GM21360 (cell line): ENCODE measurements at regions not wholly inside any gene's neighbourhood (a gene's known extent, or its start where the extent isn't known, plus 50 kb on each side); places are given as distances from the start of the nearest gene placed in this dataset.

Experiments used
- ATAC-seq: cut with Tn5 transposase; IDR thresholded peaks from one replicate; pipeline ENCODE4 v1.9.1; 2021; ENCODE audit warnings: mild to moderate bottlenecking, moderate library complexity; ENCODE audit not compliant: unreplicated experiment

DNA sequence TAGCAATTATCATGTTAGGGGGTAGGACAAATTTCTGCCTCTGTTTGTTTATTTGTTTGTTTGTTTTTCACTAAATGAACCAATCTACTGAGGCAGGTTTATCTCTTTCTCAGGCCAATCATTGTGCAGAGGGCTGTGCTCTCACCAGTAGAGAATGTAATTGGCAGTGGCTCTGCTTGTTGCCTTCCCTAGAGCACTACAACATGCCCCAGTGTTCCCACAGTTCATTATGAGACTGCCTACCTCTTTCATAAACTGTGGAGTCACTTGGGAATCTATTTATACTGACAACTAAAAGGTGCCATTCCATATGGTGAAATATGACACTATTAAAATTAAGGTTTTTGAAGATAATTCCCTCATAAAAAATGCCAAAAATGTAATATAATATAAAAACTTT is 196.3 kb upstream of the ALCAM start:
- no peak for ATAC-seq

DNA sequence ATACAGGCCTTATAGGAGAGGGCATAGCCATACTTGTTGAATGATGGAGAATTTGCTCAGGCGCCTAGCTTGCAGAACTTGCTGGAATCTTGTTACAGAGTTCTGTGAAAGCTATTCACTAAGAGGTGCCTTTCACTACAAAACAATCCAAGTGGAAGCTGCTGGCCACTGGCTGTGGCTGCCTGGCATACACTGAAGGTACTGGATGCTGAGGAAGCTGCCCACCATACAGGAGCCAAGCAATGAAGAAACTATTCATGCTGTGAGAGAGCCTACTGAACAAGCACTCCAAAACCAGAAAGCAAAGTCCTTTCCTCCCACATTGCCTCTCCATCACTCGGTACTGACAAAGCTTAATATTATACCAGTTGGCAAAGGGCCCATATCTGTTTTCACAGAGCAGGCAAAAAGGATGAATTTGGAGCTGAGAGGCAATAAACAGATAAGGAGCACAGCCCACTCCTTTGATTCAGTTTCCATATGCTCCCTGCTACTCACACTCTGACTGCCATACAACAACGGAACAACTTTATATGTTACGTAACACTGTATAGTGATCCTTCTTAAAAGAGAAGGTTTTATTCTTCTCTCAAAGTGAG is 192.6 kb upstream of the ALCAM start:
- no peak for ATAC-seq

DNA sequence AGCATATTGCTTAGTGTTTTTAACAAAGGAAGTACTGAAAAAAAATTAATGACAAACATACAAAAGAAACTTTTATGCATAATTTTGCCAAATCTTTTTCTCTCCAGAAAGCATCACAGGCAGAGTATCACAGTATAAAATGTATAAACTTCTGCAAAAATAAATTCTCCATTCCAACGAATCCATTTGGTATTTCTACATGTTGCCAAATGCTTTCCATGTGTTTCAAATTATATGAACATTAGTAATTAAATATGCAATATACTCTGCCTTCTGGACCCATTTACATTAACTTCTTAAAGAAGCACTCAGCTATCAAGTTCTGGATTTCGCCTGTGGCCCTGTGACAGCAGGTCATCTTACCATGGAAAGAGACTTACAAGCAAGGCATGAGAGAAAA is 189.1 kb upstream of the ALCAM start:
- no peak for ATAC-seq

DNA sequence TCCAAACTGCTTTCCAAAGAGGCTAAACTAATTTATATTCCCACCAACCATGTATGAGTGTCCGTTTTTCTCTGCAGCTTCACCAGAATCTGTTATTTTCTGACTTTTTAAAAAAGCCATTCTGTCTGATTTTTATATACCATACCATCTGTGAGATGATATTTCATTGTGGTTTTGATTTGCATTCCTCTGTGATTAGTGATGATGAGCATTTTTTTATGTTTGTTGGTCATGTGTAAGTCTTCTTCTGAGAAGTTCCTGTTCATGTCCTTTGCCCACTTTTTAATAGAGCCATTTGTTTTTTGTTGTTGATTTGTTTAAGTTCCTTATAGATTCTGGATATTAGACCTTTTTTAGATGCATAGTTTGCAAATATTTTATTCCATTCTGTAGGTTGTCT is 179.4 kb upstream of the ALCAM start:
- ATAC-seq, result no peak

DNA sequence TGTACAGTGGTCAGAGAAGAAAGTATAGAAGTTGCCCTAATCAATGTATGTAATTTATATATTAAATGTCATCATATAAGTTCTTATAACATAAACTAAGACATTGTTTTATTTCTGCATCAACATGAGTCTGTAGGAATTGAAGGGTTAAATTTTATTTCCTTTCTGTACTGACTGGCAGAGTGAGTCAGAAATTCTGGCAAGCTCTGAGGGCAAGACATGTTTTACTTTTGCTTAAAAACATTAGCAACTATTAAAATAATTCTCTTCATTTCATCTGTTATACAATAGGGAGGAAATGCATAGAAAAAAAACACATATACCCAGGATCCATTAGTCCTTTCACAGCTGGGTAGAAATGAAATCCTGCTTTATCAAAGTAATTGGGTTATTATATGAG is 171.4 kb upstream of the ALCAM start:
- no peak for ATAC-seq

DNA sequence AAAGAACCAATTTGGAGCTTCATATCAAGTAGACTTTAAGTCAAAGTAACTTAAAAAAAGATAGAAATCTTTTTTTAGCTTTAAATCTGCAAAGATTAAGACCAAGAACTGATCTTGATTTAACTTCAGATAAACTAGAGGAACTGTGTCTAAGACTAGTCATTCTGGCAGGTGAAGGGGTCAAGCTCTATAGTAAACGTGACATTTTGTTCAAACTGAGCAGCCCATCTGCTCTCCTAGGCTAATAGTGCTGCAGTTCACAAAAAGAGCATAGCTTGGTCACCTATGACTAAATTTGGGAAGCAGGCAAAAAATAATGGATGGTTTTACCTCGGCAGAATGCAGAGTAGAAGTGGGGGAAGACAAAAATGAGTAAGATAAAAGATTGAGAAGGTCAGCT is 168.8 kb upstream of the ALCAM start:
- no peak for ATAC-seq

DNA sequence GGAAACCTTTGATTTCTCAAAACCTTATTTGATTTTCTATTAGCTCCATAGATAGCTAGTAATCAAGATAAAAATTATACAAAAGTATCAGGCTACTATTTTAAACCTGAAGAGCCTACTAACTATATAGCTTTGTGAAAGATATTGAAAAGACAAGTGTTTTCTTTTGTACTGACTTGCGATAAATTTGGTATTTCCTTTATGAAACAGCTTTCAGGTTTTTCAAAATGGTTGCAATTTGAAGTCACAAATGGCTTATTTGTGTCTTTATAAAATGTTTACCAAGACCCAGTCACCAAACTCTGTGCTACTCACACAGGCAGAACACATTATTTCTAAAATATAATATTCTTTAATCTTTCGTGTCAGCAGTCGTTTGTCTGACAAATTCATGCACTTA is 167.5 kb upstream of the ALCAM start:
- ATAC-seq, result no peak

DNA sequence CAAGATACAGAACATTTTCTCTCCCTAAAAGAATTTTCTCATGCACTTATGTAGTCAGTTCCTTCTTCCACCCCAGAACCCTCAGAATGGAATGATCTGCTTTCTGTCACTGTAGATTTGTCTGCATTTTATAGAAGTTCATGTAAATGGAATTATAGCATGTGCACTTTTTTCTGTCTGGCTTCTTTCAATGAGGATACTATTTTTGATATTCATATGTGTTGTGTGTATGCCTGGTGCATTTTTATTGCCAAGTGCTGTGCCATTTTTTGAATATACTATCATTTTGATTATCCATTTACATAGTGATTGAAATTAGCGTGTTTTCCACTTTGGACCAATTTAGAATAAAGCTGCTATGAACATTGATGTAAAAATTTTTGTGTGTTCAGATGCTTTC is 156.6 kb upstream of the ALCAM start:
- ATAC-seq, result no peak

DNA sequence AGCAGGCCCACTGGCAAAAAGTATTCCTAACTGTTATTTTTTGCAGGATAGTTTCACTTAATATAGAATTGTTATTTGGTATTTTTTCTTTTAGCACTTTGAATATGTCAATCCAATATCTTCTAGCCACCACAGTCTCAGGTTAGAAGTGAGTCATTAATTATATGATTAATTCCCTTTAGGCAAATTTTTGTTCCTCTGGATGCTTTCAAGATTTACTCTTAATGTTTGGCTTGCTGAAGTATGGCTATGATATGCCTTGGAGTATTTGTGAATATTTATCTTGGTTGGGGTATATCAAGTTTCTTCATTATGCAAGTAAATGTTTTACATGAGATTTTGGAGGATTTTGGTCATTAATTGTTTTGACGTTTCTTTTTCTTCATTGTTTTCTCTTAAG is 152.1 kb upstream of the ALCAM start:
- no peak for ATAC-seq

DNA sequence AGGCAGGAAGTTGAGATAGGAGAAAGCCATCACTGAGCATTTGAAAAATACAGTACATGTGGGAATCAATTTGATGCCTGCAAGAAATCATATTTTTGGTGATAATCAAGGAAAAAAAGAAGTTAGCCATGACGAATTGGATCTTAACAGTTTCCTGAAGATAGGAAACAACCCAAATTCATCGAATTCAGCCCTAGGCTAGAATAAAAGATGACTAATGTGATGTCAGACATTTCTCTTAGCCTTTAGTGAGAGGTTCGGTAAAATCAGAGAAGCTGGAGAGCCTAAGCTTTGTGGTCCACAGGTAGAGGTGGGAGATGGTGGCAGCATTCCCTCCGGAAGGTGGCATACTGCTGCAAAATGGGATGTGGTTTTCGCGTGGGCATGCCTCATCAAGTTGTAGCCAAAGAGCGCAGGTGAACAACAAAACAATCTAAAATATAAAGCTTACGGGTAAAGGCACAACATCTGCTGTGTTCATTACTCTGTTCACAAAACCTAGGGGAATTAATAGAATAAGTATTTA is 144.1 kb upstream of the ALCAM start:
- ATAC-seq, result no peak

DNA sequence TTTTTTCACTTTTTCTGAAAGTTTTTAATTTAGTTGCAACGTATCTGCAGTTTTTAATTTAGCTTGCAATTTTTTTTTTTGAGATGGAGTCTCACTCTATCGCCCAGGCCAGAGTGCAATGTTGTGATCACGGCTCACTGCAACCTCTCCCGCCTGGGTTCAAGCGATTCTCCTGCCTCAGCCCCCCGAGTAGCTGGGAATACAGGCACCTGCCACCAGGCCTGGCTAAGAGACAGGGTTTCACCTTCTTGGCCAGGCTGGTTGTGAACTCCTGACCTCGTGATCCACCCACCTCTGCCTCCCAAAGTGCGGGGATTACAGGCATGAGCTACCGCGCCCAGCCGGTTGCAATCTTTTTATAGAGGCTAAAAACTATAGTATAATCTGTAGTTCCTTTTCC is 142.9 kb upstream of the ALCAM start:
- no peak for ATAC-seq

DNA sequence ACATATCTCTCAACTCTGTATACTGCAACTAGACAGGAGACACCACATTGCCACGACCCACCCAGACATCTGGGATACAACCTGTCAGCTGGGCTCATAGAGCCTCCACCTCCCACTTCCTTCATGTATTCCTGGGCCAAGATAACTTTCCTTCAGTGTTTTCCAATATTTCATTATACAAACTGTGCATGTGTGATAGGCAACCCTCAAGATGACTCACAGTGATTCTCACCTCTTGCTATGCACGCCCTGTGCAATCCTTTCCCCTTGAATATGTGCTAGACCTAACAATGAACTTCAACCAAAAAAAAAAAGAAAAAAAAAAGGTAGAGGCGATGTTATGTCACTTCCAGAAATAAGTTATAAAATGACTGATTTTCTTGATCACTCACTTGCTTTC is 138.0 kb upstream of the ALCAM start:
- ATAC-seq, result no peak

DNA sequence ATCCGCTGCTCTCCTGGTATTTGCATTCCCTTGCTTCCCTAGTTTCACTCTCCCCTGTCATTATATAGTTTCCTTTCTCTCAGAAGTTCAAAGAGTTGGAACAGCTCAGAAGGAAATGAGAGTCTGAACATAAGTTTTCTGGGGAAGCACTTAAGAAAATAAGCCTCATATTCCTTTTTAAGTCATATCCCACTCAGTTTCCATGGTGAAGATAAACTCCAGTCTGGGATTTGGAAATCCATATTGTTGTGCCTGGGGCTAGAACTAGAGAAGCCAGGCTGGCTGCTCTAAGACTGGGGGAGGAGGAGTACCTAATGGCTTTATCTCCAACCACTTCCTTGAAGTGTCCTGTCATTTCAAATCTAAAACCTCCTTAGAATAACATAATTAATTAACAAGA is 134.2 kb upstream of the ALCAM start:
- no peak for ATAC-seq

DNA sequence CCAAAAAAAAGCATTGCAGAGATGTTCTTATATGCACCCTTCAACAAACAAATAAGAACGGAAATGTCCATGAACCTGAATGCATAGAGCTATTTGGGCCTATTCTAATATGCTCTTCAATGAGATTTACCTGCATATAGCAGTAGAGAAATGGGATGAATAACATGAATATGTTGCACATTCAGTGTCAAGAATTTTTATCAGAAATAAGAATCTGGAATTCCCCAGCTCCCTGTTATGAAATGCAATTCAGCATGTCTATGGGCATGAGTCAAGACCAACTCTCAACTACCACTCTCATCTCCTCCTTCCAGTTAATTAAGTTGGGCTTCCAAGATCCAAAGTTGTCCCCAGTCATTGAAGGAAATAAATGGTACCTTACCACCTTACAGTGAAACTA is 133.7 kb upstream of the ALCAM start:
- no peak for ATAC-seq

DNA sequence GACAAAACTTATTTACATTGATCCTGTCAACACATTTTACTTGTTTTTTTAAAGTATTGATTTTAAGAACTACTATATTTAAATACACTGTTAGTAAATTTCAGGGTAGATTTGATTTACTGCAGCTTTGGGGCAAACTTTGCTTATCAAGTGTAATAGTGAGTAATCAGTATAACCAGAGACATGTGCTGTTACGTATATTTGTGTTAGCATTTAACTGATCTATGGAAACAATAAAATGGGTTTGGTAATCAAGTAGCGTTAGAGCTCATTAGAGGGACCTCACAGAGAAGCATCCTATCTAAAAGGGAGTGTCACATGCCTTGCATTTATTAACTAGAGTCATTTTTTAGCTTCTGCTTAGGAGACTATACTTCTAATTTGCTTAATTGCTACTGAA is 131.5 kb upstream of the ALCAM start:
- no peak for ATAC-seq

DNA sequence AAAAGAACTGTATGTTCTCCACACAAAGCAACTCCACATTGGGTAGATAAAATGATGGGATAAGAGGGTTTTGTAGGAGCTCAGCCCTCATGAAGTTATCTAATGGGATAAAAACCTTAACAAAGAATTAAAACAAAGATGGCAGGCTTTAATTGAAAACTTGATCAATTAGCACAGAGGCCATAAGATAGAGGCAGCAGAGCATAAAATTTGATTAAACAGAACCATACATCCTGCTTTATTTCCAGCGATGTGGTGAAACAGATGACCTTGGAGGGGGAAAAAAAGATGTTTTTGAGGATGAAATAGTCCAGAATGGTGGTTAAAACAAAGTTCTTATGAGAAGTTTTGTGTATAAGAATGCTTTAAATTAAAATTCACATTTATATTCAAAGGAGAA is 130.9 kb upstream of the ALCAM start:
- ATAC-seq, result no peak

DNA sequence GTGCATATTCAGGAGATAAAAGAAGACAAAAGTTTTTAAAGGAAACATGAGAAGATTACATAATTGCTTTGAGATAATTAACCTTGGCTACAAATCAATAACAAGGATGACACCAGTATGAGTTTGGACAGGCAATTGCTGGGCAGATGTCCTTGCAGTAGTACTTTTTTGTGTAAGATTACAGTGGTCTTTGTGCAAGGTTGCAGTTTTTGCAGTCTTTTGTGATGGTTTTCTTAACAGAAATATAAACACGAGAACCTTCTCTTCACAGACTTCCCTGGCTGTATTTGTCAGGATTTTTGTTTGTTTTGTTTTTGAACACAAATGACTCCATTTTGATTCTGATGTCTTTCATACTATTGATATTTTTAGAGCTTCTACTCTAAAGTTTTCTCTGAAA is 128.3 kb upstream of the ALCAM start:
- ATAC-seq, result no peak

DNA sequence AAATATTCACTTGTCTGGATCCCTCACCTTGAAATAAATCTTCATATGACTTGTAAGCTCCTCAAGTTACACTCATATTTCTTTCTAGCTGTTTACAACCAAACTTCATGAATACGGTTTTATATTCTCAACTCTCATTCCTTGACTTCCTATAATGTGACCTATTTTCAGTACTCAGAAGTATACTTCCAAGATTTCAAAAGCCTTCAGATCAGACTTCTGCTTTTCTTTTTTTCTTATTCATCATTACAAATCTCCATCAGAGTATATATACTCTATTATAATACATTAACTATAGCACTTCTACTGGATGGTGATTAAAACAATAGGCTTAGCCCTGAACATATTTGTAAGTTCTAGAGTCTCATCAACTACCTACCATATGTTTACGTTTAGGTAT is 123.6 kb upstream of the ALCAM start:
- no peak for ATAC-seq

DNA sequence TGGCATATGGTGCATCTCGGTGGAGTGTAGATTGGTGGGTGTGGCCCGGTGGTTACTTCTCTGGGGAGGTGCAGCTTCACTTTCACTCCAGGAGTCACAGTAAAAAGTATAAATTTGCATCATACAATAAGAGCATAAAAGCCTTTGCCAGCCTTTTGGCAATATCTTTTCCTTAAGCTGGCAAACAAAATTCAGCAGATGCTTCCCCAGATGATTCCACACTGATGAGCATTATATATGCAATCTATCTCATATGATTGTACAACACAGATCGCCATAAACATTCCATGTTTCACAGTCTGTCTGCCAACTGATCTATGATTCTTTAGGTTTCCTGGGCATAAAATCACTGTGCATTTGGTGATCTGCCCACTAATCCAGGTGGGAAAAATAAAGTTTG is 120.2 kb upstream of the ALCAM start:
- no peak for ATAC-seq

DNA sequence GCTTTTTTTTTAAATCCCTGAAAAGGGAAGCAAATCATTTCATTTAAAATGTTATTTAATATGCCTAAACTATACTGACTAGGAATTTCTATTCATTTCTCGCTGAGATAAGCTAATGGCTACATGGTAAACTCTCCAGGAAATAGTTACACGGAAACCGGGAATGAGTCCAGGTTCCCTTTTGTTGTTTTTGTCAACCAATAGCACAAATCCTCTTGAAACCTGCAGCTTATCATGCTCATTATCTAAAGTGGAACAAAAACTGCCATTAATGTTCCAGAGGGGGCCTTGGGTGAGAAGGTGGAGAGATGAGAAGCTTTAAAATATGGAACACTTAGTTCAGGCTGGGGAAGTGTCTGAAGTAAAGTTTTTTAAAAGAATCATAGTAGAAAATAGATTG is 113.5 kb upstream of the ALCAM start:
- ATAC-seq, result no peak

DNA sequence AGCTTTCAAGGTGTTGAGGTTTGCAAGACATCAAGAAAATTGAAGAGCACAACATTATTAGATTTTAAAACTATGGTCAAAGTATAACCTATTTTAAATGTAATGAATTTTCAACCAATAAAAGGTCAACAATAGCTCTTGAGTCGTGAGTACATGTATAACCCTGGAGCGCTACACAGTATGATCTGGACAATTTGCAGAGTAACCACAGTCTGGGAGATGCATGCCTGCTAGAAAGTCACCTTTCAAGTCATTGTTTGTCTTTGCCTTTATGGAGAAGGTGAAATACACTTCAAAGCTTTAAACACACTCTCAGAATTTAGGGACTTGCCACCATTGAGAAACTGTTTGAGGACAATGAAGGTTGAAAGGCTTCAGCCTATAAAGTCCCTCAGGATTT is 112.6 kb upstream of the ALCAM start:
- no peak for ATAC-seq

DNA sequence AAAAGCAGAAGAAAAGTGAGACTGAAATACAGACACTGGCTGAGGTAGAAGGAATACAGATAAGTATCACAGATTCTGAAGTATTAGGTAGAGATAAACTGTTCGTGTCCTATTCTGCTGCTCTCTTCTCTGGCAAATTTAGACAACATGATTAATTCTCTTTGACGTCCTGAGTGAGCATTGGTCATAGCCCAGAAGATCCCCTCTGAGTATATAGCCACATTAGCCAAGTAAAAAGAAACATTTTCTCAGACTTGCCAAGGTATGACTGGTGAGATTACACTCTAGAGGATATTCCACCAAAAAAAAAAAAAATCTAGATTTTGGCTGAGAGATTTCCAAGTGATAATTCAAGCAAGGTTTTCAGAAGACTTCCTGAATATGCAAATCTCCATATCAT is 111.4 kb upstream of the ALCAM start:
- no peak for ATAC-seq

DNA sequence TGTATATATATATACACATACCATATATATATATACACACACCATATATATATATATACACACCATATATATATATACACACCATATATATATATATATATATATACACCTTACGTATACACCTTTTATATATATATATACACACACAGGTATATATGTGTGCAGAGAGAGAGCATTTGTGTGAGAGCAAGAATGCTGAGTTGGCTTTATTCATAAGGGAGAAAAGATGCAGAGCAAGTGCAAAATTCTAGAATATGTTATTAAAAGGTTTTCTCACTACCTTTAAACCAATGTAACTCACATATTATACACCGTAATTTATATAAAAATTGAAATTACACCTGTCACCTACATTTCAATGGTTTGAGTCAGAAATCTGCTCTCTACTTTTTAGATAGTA is 107.2 kb upstream of the ALCAM start:
- ATAC-seq, result no peak

DNA sequence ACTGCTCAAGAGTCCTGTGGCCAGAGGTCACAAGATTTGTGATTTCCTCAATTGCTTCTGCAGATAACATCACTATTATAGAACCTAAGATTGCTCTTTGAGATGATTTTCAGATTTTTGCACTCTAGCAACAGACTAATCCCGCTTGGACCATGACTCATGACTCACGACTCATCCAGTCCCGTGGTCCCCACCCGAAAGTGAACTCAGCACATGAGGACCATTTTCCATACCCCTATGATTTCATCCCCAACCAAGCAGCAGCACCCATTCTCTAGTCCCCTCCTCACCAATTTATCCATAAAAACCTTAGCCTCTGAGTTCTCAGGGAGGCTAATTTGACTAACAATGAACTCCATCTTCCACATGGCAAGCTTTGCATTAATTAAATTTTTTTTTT is 106.3 kb upstream of the ALCAM start:
- no peak for ATAC-seq
